WTC11 (cell line): ENCODE measurements at regions not wholly inside any gene's neighbourhood (a gene's known extent, or its start where the extent isn't known, plus 50 kb on each side); places are given as distances from the start of the nearest gene placed in this dataset.

Experiments
- CDX4 ChIP-seq: fragments of 250-450 bp; sonication (Bioruptor Pico); IDR thresholded peaks from 2 replicates; pipeline ENCODE4 v1.9.0; 2021; ENCODE audit warnings: moderate library complexity, mild to moderate bottlenecking, inconsistent platforms, borderline replicate concordance
- CTCF ChIP-seq: fragments of 200-600 bp; IDR thresholded peaks from 2 replicates; pipeline ENCODE4 v1.8.0; 2022; ENCODE audit warnings: antibody characterized with exemption

GRCh38 chr6:2517401-2517800 is 233.3 kb downstream of the MYLK4 start:
- TF ChIP-seq CTCF (no peak), CDX4 (CRISPR knock-in tag) (no peak)
